ENCODE measurements at regions not wholly inside any gene's neighbourhood (a gene's known extent, or its start where the extent isn't known, plus 50 kb on each side); places are given as distances from the start of the nearest gene placed in this dataset.

DNA sequence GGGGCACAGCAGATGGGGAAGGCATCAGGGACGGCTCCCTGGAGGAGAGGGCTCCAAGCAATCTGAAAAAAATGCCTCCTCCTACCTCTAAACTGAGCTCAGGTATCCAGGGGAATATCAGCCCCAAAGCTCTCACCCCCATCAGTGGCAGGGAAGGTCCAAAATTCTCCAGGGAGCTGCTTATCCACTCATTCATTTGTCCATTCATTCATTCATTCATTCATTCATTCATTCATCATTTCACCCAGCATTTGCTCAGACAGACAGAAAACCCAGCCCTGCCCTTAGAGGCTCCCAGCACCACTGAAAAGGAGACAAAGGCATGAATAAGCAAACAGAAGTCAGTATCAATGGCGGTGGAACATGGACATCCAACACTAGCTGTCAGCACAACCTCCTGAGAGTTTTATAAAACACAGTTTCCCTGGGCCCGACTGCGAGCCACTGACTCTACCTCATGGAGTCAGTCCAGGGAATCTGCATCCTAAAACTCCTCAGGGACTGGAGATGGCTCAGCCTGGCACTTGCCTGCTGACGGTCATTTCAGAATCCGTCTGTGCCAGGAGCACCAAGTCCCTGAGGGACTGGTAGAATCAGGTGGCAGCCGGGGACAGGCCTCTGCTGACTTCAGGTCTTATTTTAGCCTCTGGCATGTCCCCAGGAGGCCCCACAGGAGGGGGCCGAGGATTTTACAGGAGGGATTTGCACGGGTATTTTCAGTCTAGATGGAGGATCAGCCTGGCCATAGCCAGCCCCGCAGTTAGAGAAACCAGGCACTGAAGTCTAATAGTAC is 164.6 kb downstream of the MN1 start:
- TF ChIP-seq, protein P1, sequence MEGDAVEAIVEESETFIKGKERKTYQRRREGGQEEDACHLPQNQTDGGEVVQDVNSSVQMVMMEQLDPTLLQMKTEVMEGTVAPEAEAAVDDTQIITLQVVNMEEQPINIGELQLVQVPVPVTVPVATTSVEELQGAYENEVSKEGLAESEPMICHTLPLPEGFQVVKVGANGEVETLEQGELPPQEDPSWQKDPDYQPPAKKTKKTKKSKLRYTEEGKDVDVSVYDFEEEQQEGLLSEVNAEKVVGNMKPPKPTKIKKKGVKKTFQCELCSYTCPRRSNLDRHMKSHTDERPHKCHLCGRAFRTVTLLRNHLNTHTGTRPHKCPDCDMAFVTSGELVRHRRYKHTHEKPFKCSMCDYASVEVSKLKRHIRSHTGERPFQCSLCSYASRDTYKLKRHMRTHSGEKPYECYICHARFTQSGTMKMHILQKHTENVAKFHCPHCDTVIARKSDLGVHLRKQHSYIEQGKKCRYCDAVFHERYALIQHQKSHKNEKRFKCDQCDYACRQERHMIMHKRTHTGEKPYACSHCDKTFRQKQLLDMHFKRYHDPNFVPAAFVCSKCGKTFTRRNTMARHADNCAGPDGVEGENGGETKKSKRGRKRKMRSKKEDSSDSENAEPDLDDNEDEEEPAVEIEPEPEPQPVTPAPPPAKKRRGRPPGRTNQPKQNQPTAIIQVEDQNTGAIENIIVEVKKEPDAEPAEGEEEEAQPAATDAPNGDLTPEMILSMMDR (IDR thresholded peaks at IDR 0.05; ENCODE audit: low read length): no peak
- no peak for TF ChIP-seq EZH2phosphoT487 (IDR thresholded peaks at IDR 0.05; ENCODE audit: low read length)
- TF ChIP-seq EZH2 (optimal IDR thresholded peaks at IDR 0.05; ENCODE audit: low read depth, low read length): no peak

All from MM.1S (cell line).